GM12865 (cell line): ENCODE measurements at regions not wholly inside any gene's neighbourhood (a gene's known extent, or its start where the extent isn't known, plus 50 kb on each side); places are given as distances from the start of the nearest gene placed in this dataset.

Experiments
- DNase-seq: peaks from one replicate; pipeline ENCODE4 v3.0.0; 2010; ENCODE audit warnings: low read depth
- H3K4me3 ChIP-seq: 2 replicates; pipeline ENCODE4 v1.5.1; 2011; ENCODE audit warnings: mild to moderate bottlenecking, low read depth, low read length, control low read depth
- TF ChIP-seq, protein P1 (sequence below): IDR thresholded peaks from 2 replicates; pipeline ENCODE4 v1.5.1; 2011; ENCODE audit warnings: low read length, control low read depth, low read depth, inconsistent platforms; ENCODE audit not compliant: insufficient read depth; ENCODE audit errors: missing control alignments

DNA sequence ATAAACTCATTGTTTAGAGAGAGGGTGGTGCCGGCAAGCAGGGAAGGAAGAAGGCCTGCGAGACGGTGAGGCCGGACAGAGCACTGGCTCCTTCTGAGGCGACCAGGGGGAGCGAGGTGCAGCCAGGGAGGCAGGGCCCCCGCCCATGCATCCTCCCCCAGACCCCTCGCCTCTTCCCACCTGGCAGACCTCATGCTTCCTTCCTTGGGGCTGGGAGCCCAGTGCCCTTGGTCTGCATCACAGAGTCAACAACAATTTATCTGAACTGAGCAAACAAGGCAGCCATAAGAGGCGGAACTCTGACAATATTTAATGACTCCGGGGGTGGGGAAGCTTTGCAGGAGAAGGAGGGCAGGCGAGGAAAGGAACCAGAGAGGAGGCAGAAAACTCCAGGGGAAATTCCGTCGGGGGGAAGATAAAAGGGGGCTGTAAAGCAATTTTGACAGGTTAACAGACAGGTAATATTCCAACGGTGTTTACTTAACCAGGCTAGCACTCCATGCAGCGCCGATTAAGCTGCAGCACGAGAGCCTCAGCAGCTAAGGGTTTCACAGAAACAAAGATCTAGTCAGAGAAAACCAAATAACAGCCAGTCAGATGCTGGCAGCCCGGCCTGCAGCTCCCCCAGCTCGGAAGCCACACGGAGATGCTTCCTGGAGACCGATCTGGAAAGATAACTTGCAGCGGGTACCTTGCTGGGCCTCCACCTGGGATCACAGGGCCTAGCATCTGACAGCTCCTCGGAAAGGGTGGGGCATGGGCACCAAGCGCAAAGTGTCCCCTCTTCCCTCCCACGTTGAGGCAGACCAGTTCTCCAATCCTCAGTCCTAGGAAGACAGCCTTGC lies 398.2 kb downstream of the SOX9 start:
- H3K4me3 ChIP-seq, result no peak overlapping the region
- TF ChIP-seq, protein P1, sequence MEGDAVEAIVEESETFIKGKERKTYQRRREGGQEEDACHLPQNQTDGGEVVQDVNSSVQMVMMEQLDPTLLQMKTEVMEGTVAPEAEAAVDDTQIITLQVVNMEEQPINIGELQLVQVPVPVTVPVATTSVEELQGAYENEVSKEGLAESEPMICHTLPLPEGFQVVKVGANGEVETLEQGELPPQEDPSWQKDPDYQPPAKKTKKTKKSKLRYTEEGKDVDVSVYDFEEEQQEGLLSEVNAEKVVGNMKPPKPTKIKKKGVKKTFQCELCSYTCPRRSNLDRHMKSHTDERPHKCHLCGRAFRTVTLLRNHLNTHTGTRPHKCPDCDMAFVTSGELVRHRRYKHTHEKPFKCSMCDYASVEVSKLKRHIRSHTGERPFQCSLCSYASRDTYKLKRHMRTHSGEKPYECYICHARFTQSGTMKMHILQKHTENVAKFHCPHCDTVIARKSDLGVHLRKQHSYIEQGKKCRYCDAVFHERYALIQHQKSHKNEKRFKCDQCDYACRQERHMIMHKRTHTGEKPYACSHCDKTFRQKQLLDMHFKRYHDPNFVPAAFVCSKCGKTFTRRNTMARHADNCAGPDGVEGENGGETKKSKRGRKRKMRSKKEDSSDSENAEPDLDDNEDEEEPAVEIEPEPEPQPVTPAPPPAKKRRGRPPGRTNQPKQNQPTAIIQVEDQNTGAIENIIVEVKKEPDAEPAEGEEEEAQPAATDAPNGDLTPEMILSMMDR, result no peak
- no peak for DNase-seq

DNA sequence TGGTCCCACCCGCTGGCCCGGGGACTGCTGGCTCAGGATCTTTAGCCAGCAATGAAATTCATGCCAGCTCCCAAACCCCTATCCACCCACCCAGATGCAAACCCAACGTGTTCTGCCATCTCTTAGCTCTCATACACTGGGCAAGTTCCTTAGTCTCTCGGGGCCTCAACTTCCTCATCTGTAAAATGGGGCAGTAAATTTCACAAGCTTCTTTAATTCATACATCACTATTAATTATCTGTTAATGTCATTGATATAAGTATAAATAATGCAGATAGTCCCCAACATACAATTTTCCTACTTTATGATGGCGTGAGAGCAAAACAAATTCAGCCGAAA lies 398.7 kb downstream of the SOX9 start:
- TF ChIP-seq, protein P1, result no peak
- no peak overlapping the region for H3K4me3 ChIP-seq
- no peak for DNase-seq

DNA sequence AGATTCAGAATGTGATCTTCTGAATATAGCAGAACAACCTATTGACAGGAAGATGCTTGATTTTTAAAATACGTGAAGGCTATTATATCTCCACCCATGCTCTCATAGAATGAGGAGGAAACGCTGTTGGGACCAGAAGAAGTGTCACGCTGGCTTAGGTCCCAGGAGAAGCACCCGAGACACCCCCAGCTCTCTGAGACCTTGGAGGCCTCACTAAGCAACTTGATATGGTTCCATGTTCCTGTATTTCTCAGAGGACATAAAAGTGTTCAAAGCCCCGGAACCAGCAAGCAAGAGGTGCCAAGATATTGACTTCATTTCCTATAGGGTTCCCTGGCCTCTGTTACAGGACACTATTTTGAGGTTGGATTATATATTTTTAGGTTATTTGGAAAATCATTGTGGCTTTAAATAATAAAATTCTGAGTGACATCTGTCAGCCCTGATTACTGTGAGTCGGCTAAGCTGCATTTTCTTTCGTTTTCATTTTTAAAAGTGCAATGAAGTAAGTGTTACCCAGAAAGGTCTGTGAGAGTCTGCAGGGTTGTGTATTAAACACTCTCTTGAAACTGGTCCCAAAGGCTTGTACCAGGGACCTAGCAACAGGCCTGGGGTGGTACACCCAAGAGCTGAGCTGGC lies 400.0 kb downstream of the SOX9 start:
- peak overlapping the region; percentile 42 for H3K4me3 ChIP-seq
- DNase-seq, result peak; percentile 41
- TF ChIP-seq, protein P1, result no peak

DNA sequence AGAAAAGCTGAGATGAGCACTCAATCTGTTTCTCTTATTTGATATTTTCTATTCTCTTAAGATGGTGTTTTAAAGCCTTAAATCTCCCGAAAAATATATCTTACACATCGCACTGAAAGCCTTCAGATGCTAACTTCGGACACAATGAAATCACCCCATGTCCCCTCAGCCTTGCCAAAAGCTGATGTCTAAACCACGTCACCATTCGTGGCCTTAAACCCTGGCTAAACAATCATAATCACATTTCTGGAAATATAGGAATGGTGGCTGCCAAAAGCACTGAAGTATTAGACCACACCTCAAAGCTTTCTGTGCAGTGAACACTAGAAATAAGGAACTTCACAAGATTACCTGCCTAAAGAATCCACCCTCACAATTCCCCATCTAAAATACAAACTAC lies 402.7 kb downstream of the SOX9 start:
- no peak overlapping the region for H3K4me3 ChIP-seq
- no peak for DNase-seq
- TF ChIP-seq, protein P1, result no peak

DNA sequence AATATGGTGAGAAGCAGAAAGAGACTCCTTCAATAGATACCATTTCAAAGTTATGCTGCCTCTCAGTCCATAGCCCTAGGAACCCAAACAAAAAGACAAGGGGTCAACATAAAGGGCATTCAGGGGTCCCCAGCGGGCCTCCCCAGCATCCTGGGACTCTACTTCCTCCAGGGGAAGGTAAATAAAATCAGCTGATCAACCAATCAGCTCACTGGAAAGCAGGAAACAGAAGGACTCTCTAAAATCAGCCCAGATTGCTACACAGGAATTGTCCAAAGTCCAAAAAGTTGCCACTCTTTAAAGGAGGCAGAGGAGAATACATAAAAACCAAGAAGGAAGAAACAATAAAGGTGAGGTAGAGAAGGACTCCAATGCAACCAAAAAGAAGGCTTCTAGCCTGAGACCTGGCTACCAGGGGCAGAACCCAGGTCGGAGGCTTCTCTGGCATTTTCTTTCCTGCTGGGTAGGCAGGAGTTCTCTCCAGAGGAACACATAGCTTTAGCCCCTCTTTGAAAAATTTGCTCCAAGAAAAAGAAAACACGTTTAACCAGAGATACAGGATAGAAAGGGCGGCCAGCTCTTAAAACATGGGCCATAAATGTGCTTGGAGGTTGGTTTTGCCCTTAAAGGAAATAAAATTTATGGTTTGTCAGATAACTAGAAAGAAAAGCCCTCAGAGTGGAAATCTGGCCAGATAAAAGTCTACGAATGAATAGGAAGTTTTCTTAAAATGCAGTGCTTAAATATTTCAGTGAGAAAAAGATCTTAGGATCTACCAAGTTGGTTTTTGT lies 404.6 kb downstream of the SOX9 start:
- no peak overlapping the region for H3K4me3 ChIP-seq
- TF ChIP-seq, protein P1, result no peak
- no peak for DNase-seq

DNA sequence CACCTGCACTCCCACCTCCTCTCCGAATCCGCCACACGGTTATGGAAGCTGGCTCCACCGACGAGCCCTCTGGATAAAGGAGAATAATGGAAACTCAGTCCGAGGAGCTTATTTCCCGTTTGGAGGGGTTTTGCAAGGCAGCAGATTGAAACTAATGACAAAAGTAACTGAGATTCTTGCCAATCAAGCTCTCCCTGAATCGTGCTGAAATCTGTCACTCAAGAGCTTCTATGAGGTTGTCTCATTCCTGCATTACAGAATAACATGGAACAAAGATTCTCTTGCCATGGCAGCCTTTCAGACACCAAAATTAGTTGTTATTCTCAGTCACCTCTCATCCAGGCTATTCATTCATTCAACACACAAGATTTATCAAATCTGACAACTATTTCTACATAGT lies 405.9 kb downstream of the SOX9 start:
- TF ChIP-seq, protein P1, result no peak
- no peak for DNase-seq
- H3K4me3 ChIP-seq, result no peak overlapping the region
